NCI-H2107 (cell line): ENCODE measurements at regions not wholly inside any gene's neighbourhood (a gene's known extent, or its start where the extent isn't known, plus 50 kb on each side); places are given as distances from the start of the nearest gene placed in this dataset.

Experiments used
- DNase-seq: peaks from one replicate; lab custom pipeline; 2025; lab: John Stamatoyannopoulos, UW

DNA sequence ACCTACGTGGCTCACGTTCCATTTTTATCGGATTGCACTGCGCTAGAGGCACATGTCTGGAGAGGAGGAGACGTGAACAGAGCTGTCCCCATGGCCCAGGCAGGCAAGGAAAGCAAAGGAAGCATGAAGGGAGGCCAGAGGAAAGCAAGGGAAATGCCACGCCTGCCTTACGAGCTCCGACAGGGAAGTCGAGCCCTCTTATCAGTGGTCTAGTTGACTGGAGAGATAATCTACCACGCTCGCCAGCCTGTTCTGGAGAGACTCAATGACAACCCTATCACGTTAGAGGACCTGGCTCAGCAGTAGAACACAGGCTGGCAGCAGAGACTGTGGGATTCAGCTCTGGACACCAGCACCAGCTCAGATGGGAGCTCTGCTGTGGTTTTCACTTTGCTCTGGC, 202.6 kb upstream of the ID2 start:
- no peak for DNase-seq

DNA sequence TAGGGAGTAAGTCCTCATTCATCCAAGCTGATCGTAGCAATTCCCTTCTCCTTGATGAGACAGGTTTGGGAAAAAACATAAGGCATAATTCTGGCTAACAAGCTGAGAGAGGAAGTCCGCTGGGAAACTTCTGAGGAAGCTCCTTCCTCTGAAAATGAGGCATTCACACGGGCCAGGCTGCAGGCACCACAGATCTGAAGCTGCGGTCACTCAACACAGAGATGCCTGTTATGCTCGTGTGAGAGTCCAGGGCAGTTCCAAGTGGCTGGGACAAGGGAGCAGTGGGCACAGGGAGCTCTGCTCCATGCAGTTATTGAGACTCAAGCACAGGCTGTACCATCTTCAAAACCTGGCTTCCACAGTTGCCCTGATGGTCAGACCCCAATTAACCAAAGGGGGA, 200.9 kb upstream of the ID2 start:
- no peak for DNase-seq

DNA sequence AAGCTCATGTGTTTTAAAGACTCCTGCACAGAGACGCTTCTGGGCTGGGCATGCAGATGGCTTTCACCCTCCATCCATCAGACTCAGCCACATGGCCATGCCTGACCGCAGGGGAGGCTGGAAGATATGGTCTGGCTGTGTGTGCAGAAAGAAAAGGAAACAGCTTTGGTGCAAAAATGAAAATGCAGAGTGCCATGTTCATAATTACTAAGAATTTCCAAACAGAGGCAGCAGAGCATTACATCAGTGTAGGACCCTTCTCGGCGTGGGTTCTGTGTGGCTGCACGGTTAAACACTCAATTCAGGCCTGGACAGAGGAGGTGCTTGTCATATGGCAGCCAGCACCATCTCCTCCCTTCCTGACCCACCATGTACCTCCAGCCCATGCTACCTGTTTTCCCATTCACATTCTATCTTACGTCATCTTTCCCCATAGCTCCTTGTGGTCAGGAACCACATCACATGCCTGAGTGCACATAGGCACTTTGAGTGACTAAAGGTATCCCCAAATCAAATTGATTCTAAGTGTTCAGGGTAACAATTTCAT, 200.3 kb upstream of the ID2 start:
- no peak for DNase-seq

DNA sequence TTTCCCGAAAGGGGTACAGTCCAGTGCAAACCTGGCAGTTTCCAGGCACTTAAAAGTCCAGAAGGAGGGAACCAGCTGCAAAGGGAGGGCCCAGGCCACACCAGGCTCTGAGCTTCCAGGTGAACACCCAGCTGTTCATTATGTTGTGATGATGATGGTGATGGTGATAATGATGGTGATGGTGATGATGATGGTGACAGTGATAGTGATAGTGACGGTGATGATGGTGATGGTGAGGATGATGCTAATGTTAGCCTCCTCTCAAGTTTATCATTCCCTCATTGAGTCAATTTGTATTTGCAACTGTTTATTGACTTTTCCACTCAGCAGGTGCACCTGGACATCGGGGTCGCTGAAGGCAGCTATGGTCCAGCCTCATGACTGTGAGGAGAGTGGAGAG, 199.4 kb upstream of the ID2 start:
- no peak for DNase-seq

DNA sequence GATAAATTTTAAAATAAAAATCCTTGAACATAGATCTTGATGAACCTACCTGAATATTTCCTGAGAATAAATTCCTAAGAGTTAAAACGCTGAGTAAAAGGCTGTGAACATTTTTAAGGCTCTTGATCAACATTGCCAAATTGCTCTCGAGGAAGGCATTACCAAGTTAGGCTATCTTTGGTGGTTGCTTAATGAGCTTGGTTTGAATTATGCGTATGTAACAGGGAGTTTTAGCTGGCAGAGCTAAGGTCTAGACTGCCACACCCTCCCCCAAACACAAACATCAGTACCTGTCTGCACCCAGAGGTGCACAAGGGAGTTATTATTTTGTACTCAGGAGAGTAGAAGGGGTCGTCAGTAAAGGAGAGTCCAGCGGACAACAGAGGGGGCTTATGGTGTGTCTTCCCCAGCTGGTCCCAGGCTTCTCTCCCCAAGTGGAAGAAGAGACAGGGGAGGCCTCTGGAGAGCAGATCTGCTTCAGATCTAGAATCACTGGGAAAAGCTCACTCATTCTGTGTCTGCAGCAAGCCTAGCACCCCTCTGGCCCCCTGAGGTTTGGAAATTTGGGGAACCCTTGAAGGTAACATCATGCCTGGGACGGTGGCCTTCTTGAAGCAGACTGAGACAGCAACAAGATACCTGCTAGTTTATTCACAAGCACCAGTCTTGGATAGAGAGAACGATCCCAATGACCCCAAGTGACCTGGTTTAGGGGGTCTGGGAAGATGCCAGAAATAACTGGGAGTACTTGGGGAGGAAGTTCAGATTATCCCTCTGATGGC, 197.2 kb upstream of the ID2 start:
- no peak for DNase-seq

DNA sequence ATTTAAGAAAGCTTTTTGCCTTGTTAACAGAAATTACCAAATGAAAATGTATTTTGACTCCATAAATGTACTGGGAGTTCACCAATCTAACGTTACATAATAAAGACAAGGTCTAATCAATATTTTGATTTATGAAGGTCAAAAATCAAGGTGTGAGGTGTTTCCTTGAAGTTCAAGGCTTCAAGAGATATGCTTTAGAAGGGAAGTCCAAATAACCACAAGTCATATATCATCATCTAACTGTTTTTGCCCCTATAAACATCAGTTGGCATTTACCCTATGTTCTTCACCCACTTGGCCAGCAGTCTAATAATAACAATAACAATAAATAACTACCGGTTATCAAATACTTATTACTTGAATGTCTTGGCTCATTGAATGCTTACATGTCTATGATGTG, 196.1 kb upstream of the ID2 start:
- no peak for DNase-seq

DNA sequence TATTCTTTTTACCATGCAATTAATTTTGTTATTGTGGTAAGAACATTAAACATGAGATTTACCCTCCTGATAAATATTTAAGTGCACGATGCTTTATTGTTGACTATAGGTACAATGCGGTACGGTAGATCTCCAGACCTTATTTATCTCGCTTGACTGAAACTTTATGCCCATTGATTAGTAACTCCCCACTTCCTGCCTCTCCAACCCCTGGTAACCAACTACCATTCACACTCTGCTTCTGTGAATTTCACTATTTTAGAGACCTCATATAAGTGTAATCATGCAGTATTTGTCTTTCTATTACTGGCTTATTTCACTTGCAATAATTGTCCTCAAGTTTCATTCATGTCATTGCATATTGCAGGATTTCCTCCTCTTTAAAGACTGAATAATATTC, 195.7 kb upstream of the ID2 start:
- no peak for DNase-seq

DNA sequence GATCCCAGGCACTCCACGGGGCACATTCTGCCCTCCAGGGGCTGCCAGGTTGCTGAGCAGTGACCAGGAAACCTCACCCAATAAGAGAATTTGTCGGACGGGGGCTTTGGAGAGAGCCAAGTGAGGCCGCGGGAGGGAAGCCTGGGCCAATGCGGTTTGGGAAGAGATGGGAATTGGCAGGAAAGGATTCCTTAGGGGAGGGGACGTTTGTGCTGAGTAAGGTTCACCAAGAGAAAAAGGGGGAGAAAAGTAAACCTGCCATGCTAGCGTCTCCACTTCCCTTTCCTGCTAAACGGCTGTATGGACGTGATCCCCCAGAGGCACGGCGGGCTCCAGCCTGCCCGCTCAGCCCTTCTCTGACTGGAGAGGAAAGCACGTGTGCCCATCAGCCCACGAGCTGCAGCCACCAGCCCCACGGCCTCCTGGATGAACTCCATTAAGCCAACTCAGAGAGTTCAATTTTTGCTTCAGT, 194.4 kb upstream of the ID2 start:
- no peak for DNase-seq

DNA sequence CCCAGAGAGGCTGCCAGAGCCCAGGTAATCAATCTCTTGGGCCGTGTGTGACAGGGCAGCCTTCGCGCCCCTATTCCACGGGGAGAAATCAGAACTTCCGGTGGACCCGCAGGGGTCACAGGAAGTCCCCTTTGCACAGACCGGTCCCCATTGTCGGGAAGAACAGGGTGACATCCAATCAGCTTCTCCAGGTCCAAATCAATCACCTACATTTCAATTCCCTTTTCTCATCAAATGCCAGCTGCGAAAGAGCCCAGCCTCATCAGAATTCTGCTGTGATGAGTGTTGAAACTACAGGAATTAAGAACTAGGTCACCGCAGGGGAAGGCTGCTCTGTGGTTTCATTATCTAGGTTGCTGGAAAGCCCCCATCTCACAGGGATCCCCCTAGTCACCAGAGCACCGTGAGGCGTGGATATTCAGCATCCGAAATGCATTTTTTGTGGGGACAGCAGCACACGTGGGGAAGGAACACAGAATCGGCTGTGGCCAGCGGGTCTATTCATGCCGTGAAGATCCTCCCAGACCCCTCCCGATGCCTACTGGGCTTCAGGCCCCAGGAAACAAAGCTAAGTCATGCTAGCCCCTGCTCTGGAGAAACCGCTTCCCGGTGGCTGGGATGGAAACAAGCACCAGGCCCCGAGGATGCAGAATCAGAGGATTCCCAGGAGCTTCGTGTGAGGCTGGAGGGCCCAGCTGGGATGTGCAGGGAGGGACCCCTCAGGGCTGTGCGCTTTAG, 193.7 kb upstream of the ID2 start:
- DNase-seq: no peak

DNA sequence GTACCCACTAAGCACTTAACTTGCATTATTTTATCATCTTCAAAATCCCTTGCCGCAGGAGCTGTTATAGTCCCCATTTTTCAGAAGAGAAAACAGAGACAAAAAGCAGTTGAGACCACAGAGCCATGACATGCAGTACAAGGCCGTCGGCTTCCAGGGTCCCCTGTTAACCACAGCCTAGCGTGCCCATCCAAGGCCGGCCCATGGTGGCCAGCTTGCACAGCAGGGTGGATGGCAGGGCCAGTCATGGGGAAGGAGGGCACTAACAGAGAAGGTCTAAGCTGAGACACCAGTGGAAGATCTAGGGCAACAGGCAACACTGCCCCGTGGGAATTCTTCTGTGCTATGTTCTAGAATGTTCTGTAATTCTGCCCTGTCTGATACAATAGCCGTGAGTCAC, 192.6 kb upstream of the ID2 start:
- DNase-seq: no peak

DNA sequence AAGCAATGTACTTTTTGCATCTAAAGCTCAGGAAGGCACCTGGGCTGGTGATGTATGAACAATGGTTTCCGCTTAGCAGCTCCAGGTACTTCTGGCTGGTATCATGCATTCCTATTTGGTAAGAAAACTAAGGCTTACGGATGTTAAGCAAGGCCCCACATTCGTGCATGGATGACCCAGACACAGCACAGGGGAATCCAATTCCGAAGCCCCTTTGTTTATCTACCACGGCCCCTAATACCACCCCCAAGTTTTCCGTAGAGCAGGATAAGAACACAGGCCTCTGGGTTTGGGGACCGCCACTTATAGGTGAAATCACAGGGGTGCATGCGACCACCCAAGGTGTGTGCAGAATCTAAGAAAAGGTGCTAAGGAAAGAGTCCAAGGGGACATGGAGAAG, 192.1 kb upstream of the ID2 start:
- no peak for DNase-seq

DNA sequence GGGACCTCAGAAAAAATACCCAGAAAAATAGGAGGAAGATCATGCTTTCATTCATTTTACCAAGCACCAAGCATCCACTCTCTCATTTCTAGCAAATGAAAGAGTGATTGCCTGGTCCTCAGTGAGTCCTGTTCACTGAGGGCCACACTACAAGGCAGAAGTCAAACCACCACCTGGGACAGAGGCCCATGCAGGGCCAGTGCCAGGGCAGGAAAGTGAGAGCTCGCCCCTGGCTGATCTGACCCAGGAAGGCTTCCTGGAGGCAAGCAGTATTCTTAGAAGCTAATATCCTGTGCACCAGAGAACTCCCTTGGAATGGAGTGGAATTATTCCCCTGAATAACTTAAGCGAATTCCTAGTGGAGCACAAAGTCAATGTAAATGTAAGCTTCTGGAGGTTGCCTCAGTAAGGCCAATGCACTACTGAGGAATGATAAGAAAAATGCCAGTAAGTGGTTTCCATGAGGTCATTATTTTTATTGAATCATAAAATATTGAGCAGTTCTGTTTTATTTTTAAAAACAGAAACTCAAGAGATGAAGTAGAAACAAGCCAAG, 191.6 kb upstream of the ID2 start:
- DNase-seq: no peak

DNA sequence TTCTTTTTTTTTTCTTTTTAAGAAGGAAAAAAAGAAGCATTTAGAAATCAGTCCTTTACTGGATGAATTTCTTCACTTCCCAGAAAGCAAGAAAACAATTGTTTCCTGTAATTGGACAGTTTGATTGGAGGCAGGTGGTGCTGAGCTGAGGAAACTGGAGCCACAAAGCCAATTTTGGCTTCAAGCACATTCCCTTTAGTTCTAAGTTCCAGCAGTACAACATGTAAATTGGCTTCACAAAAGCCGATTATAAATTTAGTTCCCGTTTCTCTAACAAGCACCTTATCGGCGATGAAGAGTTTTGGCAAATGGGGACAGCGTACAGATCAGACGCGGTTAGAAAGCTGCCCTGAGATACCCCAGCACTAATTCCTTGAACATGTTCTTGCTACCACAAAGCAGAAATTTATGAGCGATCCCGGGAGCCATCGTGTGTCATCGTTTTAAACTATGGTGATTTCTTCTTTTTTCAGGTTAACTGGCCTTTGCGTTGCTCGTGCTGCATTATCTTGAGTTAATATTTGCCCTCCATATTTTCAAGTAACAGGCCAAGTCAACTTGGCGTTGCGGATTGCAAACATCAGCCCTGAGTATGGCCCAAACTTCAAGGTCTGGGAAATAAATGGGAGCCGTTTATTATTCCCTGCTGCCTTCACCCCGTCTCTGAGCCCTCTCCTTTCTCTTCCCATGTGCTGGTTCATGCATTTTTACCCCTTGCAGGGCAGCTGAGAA, 190.4 kb upstream of the ID2 start:
- no peak for DNase-seq

DNA sequence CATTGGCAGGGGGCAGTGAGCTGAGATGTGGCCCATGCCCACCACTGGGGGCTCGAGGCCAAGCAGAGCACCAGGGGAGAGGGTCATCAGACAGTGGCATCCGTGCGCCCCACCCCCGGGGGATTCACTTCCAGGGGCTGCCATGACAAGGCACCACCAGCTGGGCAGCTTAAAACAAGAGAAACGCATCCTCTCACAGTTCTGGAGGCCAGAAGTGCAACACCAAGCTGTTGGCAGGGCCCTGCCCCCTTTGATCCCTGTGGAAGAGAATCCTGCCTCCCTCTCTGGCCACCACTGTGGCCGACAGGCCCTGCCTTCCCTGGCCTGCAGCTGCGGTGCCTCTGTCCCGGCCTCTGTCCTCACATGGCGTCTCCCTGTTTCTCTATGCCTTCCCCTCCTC, 187.7 kb upstream of the ID2 start:
- DNase-seq: no peak

DNA sequence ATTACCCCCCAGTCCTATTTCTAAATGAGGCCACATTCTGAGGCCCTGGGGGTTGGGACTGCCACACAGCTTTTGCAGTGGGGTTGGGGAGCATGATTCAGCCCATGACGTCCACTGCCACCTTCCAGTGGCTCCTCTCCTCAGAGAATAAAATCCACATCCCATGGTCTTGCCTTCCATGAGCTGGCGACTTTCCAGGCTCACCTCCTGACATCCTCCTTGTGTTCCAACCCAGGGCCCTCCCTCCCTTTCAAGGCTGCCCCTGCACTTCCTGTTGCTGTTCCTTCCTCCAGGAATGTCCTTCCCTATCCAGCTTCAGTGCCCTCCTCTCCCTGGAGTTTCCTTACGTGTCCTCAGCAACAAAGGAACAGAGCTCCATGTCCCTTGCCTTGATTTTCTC, 187.3 kb upstream of the ID2 start:
- DNase-seq: no peak

DNA sequence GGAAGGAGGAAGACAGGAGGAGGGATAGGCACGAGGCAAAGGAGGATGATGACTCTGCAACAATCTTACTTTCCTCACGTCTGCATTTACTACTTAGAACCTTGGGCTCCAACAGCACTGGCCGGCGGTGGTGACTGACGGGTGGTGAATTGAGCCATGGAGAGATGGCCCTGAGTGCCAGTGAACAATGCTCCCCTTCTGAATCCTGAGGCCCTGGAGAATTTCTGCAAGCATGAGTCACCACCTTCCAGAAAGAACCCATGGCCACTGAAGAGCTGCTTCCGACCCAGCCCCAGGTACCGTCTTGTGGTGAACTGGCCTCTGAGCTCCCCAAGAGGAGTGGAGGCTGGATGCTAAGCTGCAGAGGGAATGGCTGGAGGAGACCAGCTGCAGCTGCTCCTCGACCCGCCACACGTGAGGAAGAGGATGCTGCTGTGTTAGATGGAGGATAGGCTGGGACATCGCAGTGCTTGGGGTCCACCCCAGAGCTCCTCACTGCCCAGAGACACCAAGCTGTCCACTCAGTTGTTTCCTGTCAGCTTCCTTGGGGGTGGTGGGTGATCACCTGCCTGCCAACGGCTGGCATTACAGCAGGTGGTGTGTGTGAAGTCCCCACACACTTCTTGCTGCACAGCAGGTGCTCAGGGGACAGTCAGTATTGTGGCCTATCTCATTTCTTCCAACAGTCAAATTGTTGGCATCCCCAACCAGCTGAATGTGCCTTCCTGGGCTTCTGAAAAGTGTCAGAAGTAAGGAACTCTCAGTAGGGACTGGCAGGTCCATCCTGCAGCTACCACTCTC, 186.5 kb upstream of the ID2 start:
- DNase-seq: no peak

DNA sequence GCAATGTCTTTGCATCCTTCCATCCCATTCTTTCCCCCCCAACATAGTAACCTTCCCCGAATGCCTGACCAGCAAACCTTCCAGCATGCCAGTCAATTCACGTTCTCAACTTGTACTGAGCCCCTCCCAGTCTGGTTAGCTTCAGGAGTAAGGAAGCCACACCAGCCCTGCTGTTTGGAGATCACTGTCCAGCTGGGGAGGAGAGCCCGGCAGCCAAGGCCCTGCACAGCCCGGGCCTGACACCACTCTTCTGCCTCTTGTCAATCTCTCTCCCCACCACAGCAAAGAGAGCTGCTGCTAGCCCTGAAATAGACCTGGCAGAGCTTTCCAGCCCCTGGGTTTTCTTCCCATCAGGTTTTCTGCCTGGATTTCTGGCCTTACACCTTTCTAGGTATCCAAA, 185.8 kb upstream of the ID2 start:
- DNase-seq: no peak

DNA sequence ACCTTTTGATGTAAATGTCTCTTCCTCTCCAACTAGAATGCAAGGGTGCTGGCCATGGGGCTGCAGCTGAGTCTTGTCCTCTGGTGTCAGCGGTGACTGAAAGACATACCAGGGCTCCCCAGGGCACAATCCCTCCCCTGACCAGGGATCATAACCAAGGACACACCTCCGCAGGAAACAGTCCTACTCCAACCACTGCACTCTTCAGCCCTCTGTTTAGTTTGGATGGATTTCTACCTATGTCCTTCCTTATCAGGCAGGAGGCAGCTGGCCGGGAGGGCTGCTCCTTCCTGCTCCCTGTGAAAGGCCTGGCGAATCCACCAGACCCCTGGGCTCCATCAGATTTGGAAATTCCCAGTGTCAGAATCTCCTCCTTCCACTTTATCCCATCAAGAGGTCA, 185.2 kb upstream of the ID2 start:
- no peak for DNase-seq

DNA sequence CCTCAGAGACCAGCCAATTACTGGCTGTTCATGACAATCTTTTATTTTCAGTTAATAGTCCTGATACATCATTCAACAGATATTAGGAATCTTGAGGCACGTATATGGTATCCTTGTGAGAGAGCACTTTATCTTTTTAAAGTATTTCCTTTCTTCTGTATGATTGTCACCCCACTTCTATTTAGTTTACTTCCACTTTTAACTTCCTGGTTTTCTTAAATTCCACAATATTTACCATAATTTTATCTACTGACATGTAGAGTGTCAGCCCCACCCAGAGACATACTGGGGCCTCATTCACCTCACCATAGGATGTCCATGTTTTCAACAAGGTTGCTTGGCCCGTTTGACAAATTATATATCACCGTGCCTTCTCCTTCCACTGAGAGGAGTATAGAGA, 182.9 kb upstream of the ID2 start:
- no peak for DNase-seq

DNA sequence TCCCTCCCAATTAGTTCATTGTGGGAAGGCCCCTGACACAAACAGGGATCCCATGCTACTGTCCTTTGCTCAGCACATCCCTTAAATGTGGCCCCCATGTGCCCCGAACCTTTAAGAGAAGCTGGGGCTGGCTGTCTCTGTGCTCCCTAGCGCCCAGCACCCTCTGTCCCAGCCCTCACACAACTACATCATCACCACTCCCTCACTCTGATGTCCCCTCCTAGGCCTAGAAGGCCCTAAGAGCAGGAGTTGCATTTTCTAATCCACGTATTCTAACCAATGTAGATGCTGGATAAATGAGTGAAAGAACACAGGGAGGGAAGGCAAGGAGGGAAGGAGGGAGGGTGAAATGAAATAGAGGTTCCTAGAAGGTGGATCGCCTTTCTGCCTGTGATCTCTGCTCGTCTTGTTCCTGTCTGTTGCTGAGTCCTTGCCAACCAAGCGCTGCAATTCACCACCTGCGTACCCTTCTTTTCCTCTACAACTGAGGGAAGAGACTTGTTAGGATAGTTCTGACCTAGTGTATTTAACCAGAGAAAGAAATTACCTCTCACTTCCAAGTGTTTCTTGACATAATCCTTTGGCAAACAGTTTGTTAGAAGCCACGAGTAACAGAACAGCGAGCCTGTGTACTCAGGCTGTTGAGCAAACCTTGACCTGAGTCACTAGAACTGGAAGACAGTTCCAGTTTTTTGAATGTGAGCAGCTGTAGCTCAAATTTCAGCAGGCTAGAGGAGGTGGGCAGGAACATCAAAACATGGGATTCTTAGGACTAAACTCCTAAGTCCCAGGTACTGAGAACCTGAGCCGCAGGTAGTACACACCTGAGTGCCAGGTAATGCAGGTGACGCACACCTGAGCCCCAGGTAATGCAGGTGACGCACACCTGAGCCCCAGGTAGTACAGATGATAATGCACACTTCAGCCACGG, 181.5 kb upstream of the ID2 start:
- DNase-seq: no peak
